GM12875 (cell line): ENCODE measurements at regions not wholly inside any gene's neighbourhood (a gene's known extent, or its start where the extent isn't known, plus 50 kb on each side); places are given as distances from the start of the nearest gene placed in this dataset.
"Not testable (repeated sequence)": the region's sequence is repeated elsewhere in the genome, so short reads cannot be mapped to it uniquely, and the experiment has no call there.

ENCODE experiments used
- H3K4me3 ChIP-seq: one replicate; pipeline ENCODE4 v1.5.1; 2011; ENCODE audit warnings: low read depth, low read length, control low read depth
- CTCF ChIP-seq: IDR thresholded peaks from 2 replicates; pipeline ENCODE4 v1.5.1; 2011; ENCODE audit warnings: low read depth, mild to moderate bottlenecking, control low read depth, inconsistent platforms, low read length, moderate library complexity, borderline replicate concordance; ENCODE audit not compliant: insufficient read depth

- no peak for TF ChIP-seq CTCF
- no peak overlapping the region for H3K4me3 ChIP-seq
These were observed 142.3 kb upstream of the BET1 start for GRCh38 chr7:94146408-94146807.

GRCh38 chr7:94149789-94150545 lies 145.8 kb upstream of the BET1 start:
- no peak for TF ChIP-seq CTCF
- H3K4me3 ChIP-seq: no peak overlapping the region

- no peak overlapping the region for H3K4me3 ChIP-seq
- no peak for TF ChIP-seq CTCF
These were observed 150.0 kb upstream of the BET1 start for GRCh38 chr7:94154182-94154581.

- H3K4me3 ChIP-seq: no peak overlapping the region
- TF ChIP-seq CTCF: no peak
These were observed 150.7 kb upstream of the BET1 start for GRCh38 chr7:94154858-94155257.

GRCh38 chr7:94157659-94158306 lies 153.6 kb upstream of the BET1 start:
- not testable (repeated sequence) for H3K4me3 ChIP-seq

- TF ChIP-seq CTCF: no peak
- H3K4me3 ChIP-seq: no peak overlapping the region
These were observed 156.7 kb upstream of the BET1 start for GRCh38 chr7:94160719-94161435.

- H3K4me3 ChIP-seq: no peak overlapping the region
These were observed 157.3 kb upstream of the BET1 start for GRCh38 chr7:94161476-94161875.

More at GRCh38 chr7:94161476-94161875, 157.3 kb upstream of the BET1 start:
- TF ChIP-seq CTCF: no peak
